ENCODE measurements at regions not wholly inside any gene's neighbourhood (a gene's known extent, or its start where the extent isn't known, plus 50 kb on each side); places are given as distances from the start of the nearest gene placed in this dataset.

DNA sequence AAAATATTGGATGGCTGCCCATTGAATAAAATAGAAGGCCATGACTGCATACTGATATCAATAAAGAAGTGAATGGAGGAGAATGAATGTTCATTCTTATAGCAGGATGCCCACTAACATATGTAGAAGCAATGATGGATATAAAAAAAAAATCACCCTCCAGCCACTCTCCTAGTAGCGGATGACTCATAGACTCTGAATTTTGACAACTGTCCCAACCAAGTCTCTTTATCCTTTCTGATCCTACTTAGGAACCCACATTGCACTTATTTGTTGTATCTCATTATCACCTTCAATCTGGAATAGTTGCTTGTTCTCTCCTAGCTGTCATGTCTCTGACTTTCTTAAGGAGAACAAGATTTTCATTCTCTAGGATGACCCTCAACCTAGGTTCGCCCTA lies 429.9 kb downstream of the HS3ST3B1 start:
- TF ChIP-seq, protein P1, sequence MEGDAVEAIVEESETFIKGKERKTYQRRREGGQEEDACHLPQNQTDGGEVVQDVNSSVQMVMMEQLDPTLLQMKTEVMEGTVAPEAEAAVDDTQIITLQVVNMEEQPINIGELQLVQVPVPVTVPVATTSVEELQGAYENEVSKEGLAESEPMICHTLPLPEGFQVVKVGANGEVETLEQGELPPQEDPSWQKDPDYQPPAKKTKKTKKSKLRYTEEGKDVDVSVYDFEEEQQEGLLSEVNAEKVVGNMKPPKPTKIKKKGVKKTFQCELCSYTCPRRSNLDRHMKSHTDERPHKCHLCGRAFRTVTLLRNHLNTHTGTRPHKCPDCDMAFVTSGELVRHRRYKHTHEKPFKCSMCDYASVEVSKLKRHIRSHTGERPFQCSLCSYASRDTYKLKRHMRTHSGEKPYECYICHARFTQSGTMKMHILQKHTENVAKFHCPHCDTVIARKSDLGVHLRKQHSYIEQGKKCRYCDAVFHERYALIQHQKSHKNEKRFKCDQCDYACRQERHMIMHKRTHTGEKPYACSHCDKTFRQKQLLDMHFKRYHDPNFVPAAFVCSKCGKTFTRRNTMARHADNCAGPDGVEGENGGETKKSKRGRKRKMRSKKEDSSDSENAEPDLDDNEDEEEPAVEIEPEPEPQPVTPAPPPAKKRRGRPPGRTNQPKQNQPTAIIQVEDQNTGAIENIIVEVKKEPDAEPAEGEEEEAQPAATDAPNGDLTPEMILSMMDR (IDR thresholded peaks at IDR 0.05): no peak
- TF ChIP-seq POLR2A (IDR thresholded peaks at IDR 0.05): no peak
